Stomach (tissue), 8 donors: ENCODE measurements at regions not wholly inside any gene's neighbourhood (a gene's known extent, or its start where the extent isn't known, plus 50 kb on each side); places are given as distances from the start of the nearest gene placed in this dataset.

ENCODE experiments used
- DNase-seq, 2 donors: peaks; one replicate each; pipeline versions ENCODE4 v3.0.0 to v3.0.0-alpha.2; 2013 to 2019
- H3K27ac ChIP-seq, 5 donors: fragments of 200-600 bp in 4 of 5; sonication (generic) in 4 of 5; one replicate each; pipeline ENCODE4 v1.5.1; 2013 to 2019; ENCODE audit warnings: mild to moderate bottlenecking in 1 of 5, moderate library complexity in 1 of 5
- H3K27me3 ChIP-seq, 3 donors: fragments of 200-600 bp; sonication (generic); one replicate each; pipeline ENCODE4 v1.5.1; 2017 to 2019; ENCODE audit warnings: mixed run types in 1 of 3
- H3K36me3 ChIP-seq, 4 donors: fragments of 200-600 bp; sonication (generic); 1 replicate in 3 of 4; 2 replicates in 1 of 4; pipeline ENCODE4 v1.5.1; 2016 to 2019
- H3K4me1 ChIP-seq, 4 donors: fragments of 200-600 bp; sonication (generic); one replicate each; pipeline ENCODE4 v1.5.1; 2016 to 2019
- H3K4me3 ChIP-seq, 4 donors: fragments of 200-600 bp; sonication (generic) in 3 of 4; one replicate each; pipeline ENCODE4 v1.5.1; 2016 to 2019; ENCODE audit warnings: mild to moderate bottlenecking in 1 of 4
- H3K9me3 ChIP-seq, 4 donors: fragments of 200-600 bp; sonication (generic); one replicate each; pipeline ENCODE4 v1.5.1; 2016 to 2019
- EP300 ChIP-seq: sonication (generic); formaldehyde crosslinking; IDR thresholded peaks from one replicate; pipeline ENCODE4 v1.6.1; 2017; ENCODE audit warnings: antibody characterized with exemption
- POLR2A ChIP-seq, 4 donors: fragments of 450-650 bp; IDR thresholded peaks; one replicate each; pipeline ENCODE4 v1.6.1; 2016; ENCODE audit warnings: antibody characterized with exemption in 4 of 4, control low read depth in 2 of 4, mild to moderate bottlenecking in 1 of 4, moderate library complexity in 1 of 4
- POLR2AphosphoS5 ChIP-seq, 3 donors: sonication (generic); formaldehyde crosslinking; IDR thresholded peaks; one replicate each; pipeline ENCODE4 v1.6.1; 2016; ENCODE audit warnings: antibody characterized with exemption in 3 of 3
- WGBS, 5 donors: extraction: QIAGEN DNeasy Blood & Tissue Kit in 3 of 5; methylation state at CpG; one replicate each; pipeline versions ENCODE4 v1.1.5 to v1.1.7; 2013 to 2018; 5-methylcytosine and 5-hydroxymethylcytosine counted together
- intact Hi-C: fragments of 100-400 bp; cut with DNase I; formaldehyde crosslinking; loops from one replicate; pipeline ENCODE4 v1.15.1; 2023; ENCODE audit warnings: low total_unique reads
- TF ChIP-seq, protein P1 (sequence below), 7 experiments: fragments of 450-650 bp in 4 of 7; fragments of 200-600 bp in 3 of 7; sonication (generic) in 3 of 7; IDR thresholded peaks; one replicate each; pipeline ENCODE4 v1.5.1; 2016 to 2019; ENCODE audit warnings: antibody characterized with exemption in 7 of 7, control low read depth in 2 of 7, mild to moderate bottlenecking in 1 of 7
- donor health status: healthy with polysubstance abuse.
- donor health status: Bipolar disorder and iron deficiency.
- donor health status: healthy.

- no peak for TF ChIP-seq POLR2AphosphoS5 (IDR thresholded peaks at IDR 0.05)
- TF ChIP-seq POLR2A (IDR thresholded peaks at IDR 0.05): no peak
- TF ChIP-seq EP300: no peak
- TF ChIP-seq, protein P1, sequence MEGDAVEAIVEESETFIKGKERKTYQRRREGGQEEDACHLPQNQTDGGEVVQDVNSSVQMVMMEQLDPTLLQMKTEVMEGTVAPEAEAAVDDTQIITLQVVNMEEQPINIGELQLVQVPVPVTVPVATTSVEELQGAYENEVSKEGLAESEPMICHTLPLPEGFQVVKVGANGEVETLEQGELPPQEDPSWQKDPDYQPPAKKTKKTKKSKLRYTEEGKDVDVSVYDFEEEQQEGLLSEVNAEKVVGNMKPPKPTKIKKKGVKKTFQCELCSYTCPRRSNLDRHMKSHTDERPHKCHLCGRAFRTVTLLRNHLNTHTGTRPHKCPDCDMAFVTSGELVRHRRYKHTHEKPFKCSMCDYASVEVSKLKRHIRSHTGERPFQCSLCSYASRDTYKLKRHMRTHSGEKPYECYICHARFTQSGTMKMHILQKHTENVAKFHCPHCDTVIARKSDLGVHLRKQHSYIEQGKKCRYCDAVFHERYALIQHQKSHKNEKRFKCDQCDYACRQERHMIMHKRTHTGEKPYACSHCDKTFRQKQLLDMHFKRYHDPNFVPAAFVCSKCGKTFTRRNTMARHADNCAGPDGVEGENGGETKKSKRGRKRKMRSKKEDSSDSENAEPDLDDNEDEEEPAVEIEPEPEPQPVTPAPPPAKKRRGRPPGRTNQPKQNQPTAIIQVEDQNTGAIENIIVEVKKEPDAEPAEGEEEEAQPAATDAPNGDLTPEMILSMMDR (IDR thresholded peaks at IDR 0.05): no peak
- Histone ChIP-seq H3K36me3 (no peaks in the 10 kb centered on the region), H3K27me3 (peaks cover 0 to 66% (median 25%) of the 10 kb centered on the region in 3 donors), H3K4me3 (no peak overlapping the region), H3K4me1 (no peaks in the 10 kb centered on the region), H3K27ac (no peak overlapping the region), H3K9me3 (no peaks in the 10 kb centered on the region)
- no peak for DNase-seq
- intact Hi-C loops: no loop called here
- 82 to 89% (median 86%) methylated on average over 16 of the region's 16 CpGs for WGBS, 5 donors
These were observed 84.4 kb upstream of the RPL38 start for GRCh38 chr17:74119049-74119580.

GRCh38 chr17:74119965-74120364 is 83.5 kb upstream of the RPL38 start:
- Histone ChIP-seq H3K36me3 (no peaks in the 10 kb centered on the region), H3K27ac (no peak overlapping the region), H3K4me3 (no peak overlapping the region), H3K4me1 (no peaks in the 10 kb centered on the region), H3K9me3 (no peaks in the 10 kb centered on the region), H3K27me3 (peaks cover 0 to 58% (median 21%) of the 10 kb centered on the region in 3 donors)
- intact Hi-C loops: no loop called here
- 88 to 93% (median 89%) methylated on average over 2 to 4 of the region's 4 CpGs for WGBS, 5 donors
- no peak for DNase-seq
- no peak for TF ChIP-seq POLR2A (IDR thresholded peaks at IDR 0.05)
- no peak for TF ChIP-seq POLR2AphosphoS5 (IDR thresholded peaks at IDR 0.05)
- TF ChIP-seq, protein P1 (IDR thresholded peaks at IDR 0.05): no peak
- no peak for TF ChIP-seq EP300

GRCh38 chr17:74123350-74123749 is 80.1 kb upstream of the RPL38 start:
- H3K4me1 ChIP-seq: peaks cover 0 to 5% (median 0%) of the 10 kb centered on the region in 4 donors
- H3K36me3 ChIP-seq: no peaks in the 10 kb centered on the region
- no peak for DNase-seq
- peaks cover 0 to 56% (median 12%) of the 10 kb centered on the region in 3 donors for H3K27me3 ChIP-seq
- H3K9me3 ChIP-seq: no peaks in the 10 kb centered on the region
- no peak overlapping the region for H3K27ac ChIP-seq
- intact Hi-C loops: no loop called here
- H3K4me3 ChIP-seq: no peak overlapping the region
- TF ChIP-seq POLR2A (IDR thresholded peaks at IDR 0.05): no peak
- TF ChIP-seq POLR2AphosphoS5 (IDR thresholded peaks at IDR 0.05): no peak
- TF ChIP-seq, protein P1 (IDR thresholded peaks at IDR 0.05): no peak
- TF ChIP-seq EP300: no peak

- H3K4me3 ChIP-seq: no peak overlapping the region
- peaks cover 0 to 5% (median 0%) of the 10 kb centered on the region in 4 donors for H3K4me1 ChIP-seq
- H3K27ac ChIP-seq: no peak overlapping the region
- no peaks in the 10 kb centered on the region for H3K36me3 ChIP-seq
- H3K27me3 ChIP-seq: peaks cover 0 to 59% (median 12%) of the 10 kb centered on the region in 3 donors
- H3K9me3 ChIP-seq: no peaks in the 10 kb centered on the region
- DNase-seq: no peak
- no peak for TF ChIP-seq POLR2A (IDR thresholded peaks at IDR 0.05)
- intact Hi-C loops: no loop called here
- 83 to 92% (median 86%) methylated on average over 9 of the region's 9 CpGs for WGBS, 5 donors
These were observed 79.5 kb upstream of the RPL38 start for GRCh38 chr17:74123866-74124444.

GRCh38 chr17:74125156-74125555 is 78.3 kb upstream of the RPL38 start:
- intact Hi-C loops: no loop called here
- TF ChIP-seq, protein P1 (IDR thresholded peaks at IDR 0.05): no peak
- TF ChIP-seq EP300 (no peak), POLR2AphosphoS5 (IDR thresholded peaks at IDR 0.05) (no peak), POLR2A (IDR thresholded peaks at IDR 0.05) (no peak)
- no peak overlapping the region for H3K27ac ChIP-seq
- H3K4me1 ChIP-seq: peaks cover 0 to 5% (median 0%) of the 10 kb centered on the region in 4 donors
- no peaks in the 10 kb centered on the region for H3K36me3 ChIP-seq
- H3K27me3 ChIP-seq: peaks cover 0 to 57% (median 10%) of the 10 kb centered on the region in 3 donors
- 24 to 31% (median 26%) methylated on average over 4 of the region's 4 CpGs for WGBS, 5 donors
- DNase-seq: no peak
- H3K4me3 ChIP-seq: no peak overlapping the region
- H3K9me3 ChIP-seq: no peaks in the 10 kb centered on the region
